ENCODE measurements at regions not wholly inside any gene's neighbourhood (a gene's known extent, or its start where the extent isn't known, plus 50 kb on each side); places are given as distances from the start of the nearest gene placed in this dataset.

- intact Hi-C loops (cut with DNase I): no loop called here
- H3K4me1 ChIP-seq: no peaks in the 10 kb centered on the region
- TF ChIP-seq POLR2A (IDR thresholded peaks at IDR 0.05) (no peak), CTCF (IDR thresholded peaks at IDR 0.05) (no peak)
Observed at GRCh38 chr2:7194950-7195349, 277.7 kb downstream of the RNF144A start.

GRCh38 chr2:7196883-7197282 is 279.7 kb downstream of the RNF144A start:
- WGBS, 2 donors: 73 to 94% methylated on average over 1 of the region's 1 CpG
- H3K27ac ChIP-seq: no peak overlapping the region
- intact Hi-C loops (cut with DNase I): no loop called here

More at GRCh38 chr2:7194950-7195349, 277.7 kb downstream of the RNF144A start:
- Histone ChIP-seq H3K9me3 (no peaks in the 10 kb centered on the region), H3K27me3 (no peaks in the 10 kb centered on the region), H3K36me3 (no peaks in the 10 kb centered on the region), H3K27ac (no peak overlapping the region), H3K4me3 (no peak overlapping the region)
- no peak for DNase-seq
- WGBS, 2 donors: 88 to 89% methylated on average over 2 of the region's 2 CpGs

GRCh38 chr2:7201851-7202250 is 284.6 kb downstream of the RNF144A start:
- intact Hi-C loops (cut with DNase I): no loop called here
- TF ChIP-seq POLR2A (IDR thresholded peaks at IDR 0.05) (no peak), CTCF (IDR thresholded peaks at IDR 0.05) (no peak)
- H3K4me3 ChIP-seq: no peak overlapping the region
- no peaks in the 10 kb centered on the region for H3K36me3 ChIP-seq
- WGBS, 2 donors: 59 to 63% methylated on average over 6 of the region's 6 CpGs
- no peak for DNase-seq
- H3K4me1 ChIP-seq: no peaks in the 10 kb centered on the region
- H3K27ac ChIP-seq: no peak overlapping the region
- H3K27me3 ChIP-seq: no peaks in the 10 kb centered on the region
- H3K9me3 ChIP-seq: no peaks in the 10 kb centered on the region

More at GRCh38 chr2:7196883-7197282, 279.7 kb downstream of the RNF144A start:
- no peak for DNase-seq
- no peak overlapping the region for H3K4me3 ChIP-seq
- TF ChIP-seq CTCF (IDR thresholded peaks at IDR 0.05) (no peak), POLR2A (IDR thresholded peaks at IDR 0.05) (no peak)
- H3K4me1 ChIP-seq: no peaks in the 10 kb centered on the region
- no peaks in the 10 kb centered on the region for H3K36me3 ChIP-seq
- no peaks in the 10 kb centered on the region for H3K27me3 ChIP-seq
- H3K9me3 ChIP-seq: no peaks in the 10 kb centered on the region

GRCh38 chr2:7203056-7203467 is 285.9 kb downstream of the RNF144A start:
- no peaks in the 10 kb centered on the region for H3K36me3 ChIP-seq
- no peaks in the 10 kb centered on the region for H3K9me3 ChIP-seq
- H3K27ac ChIP-seq: no peak overlapping the region
- H3K4me1 ChIP-seq: no peaks in the 10 kb centered on the region
- H3K27me3 ChIP-seq: no peaks in the 10 kb centered on the region
- H3K4me3 ChIP-seq: no peak overlapping the region
- intact Hi-C loops (cut with DNase I): no loop called here
- no peak for DNase-seq
- TF ChIP-seq POLR2A (IDR thresholded peaks at IDR 0.05): no peak
- TF ChIP-seq CTCF (IDR thresholded peaks at IDR 0.05): peak; percentile 61 to 82 (median 74)
- 0 to 2% methylated on average over 4 of the region's 4 CpGs for WGBS, 2 donors

GRCh38 chr2:7205151-7205830 is 288.1 kb downstream of the RNF144A start:
- intact Hi-C loops (cut with DNase I): no loop called here
- Histone ChIP-seq H3K4me3 (no peak overlapping the region), H3K27ac (no peak overlapping the region), H3K4me1 (no peaks in the 10 kb centered on the region), H3K36me3 (no peaks in the 10 kb centered on the region), H3K27me3 (no peaks in the 10 kb centered on the region), H3K9me3 (no peaks in the 10 kb centered on the region)
- WGBS, 2 donors: 73 to 78% methylated on average over 9 of the region's 9 CpGs
- TF ChIP-seq CTCF (IDR thresholded peaks at IDR 0.05) (no peak), POLR2A (IDR thresholded peaks at IDR 0.05) (no peak)
- DNase-seq: no peak
